K562 (cell line): ENCODE measurements at regions not wholly inside any gene's neighbourhood (a gene's known extent, or its start where the extent isn't known, plus 50 kb on each side); places are given as distances from the start of the nearest gene placed in this dataset.

Experiments
- ATAC-seq: fragments of 200-7000 bp; cut with Tn5 transposase; 3 replicates; pipeline ENCODE4 v1.9.1; 2020; ENCODE audit warnings: moderate library complexity
- BruUV-seq: library from RNA; stranded (reverse); fragments of 400-500 nt; replicated peaks from 2 replicates; lab custom pipeline; 2021; lab: Mats Ljungman, UMichigan
- CTCF ChIA-PET: fragments of 300-600 bp; formaldehyde crosslinking; extraction: SDS; loops from one replicate; lab custom pipeline; 2021; ENCODE audit warnings: low intra/inter-chr PET ratio; lab: Yijun Ruan, JAX
- POLR2A ChIA-PET: fragments of 300-600, 350-650 bp; sonication (Branson Sonifier 250); formaldehyde crosslinking; extraction: SDS; loops from one replicate; lab custom pipeline; 2021; ENCODE audit warnings: antibody characterized with exemption, inconsistent platforms; lab: Yijun Ruan, JAX
- DNase-seq, 4 experiments: peaks; one replicate each; pipeline versions ENCODE4 v3.0.0 to v3.0.0-alpha.2; 2011 to 2018; ENCODE audit warnings: low spot score in 3 of 4, mixed read lengths in 3 of 4; ENCODE audit errors: extremely low read depth in 1 of 4
- FAIRE-seq: peaks from 2 replicates; lab custom pipeline; 2011; peaks lifted over from hg19 to GRCh38; lab: Jason Lieb, UNC
- H2AFZ ChIP-seq: 2 replicates; pipeline ENCODE4 v1.6.0; 2011; ENCODE audit warnings: low read depth, low read length, control low read depth, inconsistent platforms
- H3K27ac ChIP-seq: fragments of 200-600 bp; 3 replicates; pipeline ENCODE4 v1.8.0; 2011; ENCODE audit warnings: low read depth, mild to moderate bottlenecking, control low read depth, inconsistent platforms, low read length, moderate library complexity, mixed read lengths; ENCODE audit errors: extremely low read depth
- H3K27me3 ChIP-seq, 2 experiments: fragments of 300-600 bp in 1 of 2; 2 replicates in 1 of 2; 3 replicates in 1 of 2; pipeline versions ENCODE4 v1.6.0 to v1.8.0; 2011; ENCODE audit warnings: inconsistent platforms in 2 of 2, low read length in 2 of 2, mild to moderate bottlenecking in 1 of 2, mixed read lengths in 1 of 2, moderate library complexity in 1 of 2; ENCODE audit not compliant: control insufficient read depth in 2 of 2, insufficient read depth in 2 of 2
- H3K36me3 ChIP-seq: fragments of 300-600 bp; 3 replicates; pipeline ENCODE4 v1.8.0; 2011; ENCODE audit warnings: mild to moderate bottlenecking, low read length, inconsistent platforms; ENCODE audit not compliant: control insufficient read depth, insufficient read depth
- H3K4me1 ChIP-seq, 2 experiments: fragments of 200-600 bp in 1 of 2; replicated peaks in 1 of 2; 2 replicates in 1 of 2; 3 replicates in 1 of 2; pipeline versions ENCODE4 v1.5.1 to v1.8.0; 2011; ENCODE audit warnings: inconsistent platforms in 2 of 2, low read length in 2 of 2, mild to moderate bottlenecking in 1 of 2, mixed read lengths in 1 of 2, moderate library complexity in 1 of 2; ENCODE audit not compliant: control insufficient read depth in 2 of 2, insufficient read depth in 2 of 2
- H3K4me2 ChIP-seq: 2 replicates; pipeline ENCODE4 v1.6.1; 2011; ENCODE audit warnings: low read length, control low read depth, inconsistent platforms, mixed read lengths; ENCODE audit not compliant: insufficient read depth
- H3K4me3 ChIP-seq: fragments of 200-600 bp; sonication (generic), shearing (Covaris generic); 2 replicates; pipeline ENCODE4 v1.5.1; 2016; ENCODE audit warnings: control low read depth, inconsistent platforms
- H3K79me2 ChIP-seq: fragments of 200-600 bp; 3 replicates; pipeline ENCODE4 v1.8.0; 2011; ENCODE audit warnings: low read length, inconsistent platforms; ENCODE audit not compliant: control insufficient read depth, insufficient read depth
- H3K9ac ChIP-seq, 2 experiments: 2 replicates each; pipeline versions ENCODE4 v1.6.0 to v1.6.1; 2011; ENCODE audit warnings: low read depth in 2 of 2, low read length in 2 of 2, control low read depth in 1 of 2, inconsistent platforms in 1 of 2, mild to moderate bottlenecking in 1 of 2, mixed read lengths in 1 of 2; ENCODE audit not compliant: insufficient read depth in 1 of 2
- H3K9me1 ChIP-seq: one replicate; pipeline ENCODE4 v1.6.0; 2011; ENCODE audit warnings: inconsistent platforms, mild to moderate bottlenecking, low read length, moderate library complexity; ENCODE audit not compliant: control insufficient read depth, insufficient read depth
- H3K9me3 ChIP-seq: replicated peaks from 2 replicates; pipeline ENCODE4 v1.5.1; 2011; ENCODE audit warnings: low read depth, low read length, inconsistent platforms; ENCODE audit not compliant: control insufficient read depth, insufficient read depth
- H4K20me1 ChIP-seq: replicated peaks from 2 replicates; pipeline ENCODE4 v1.6.1; 2011; ENCODE audit warnings: low read length, inconsistent platforms, mixed read lengths; ENCODE audit not compliant: control insufficient read depth, insufficient read depth
- DPF2 ChIP-seq: fragments of 450-650 bp; IDR thresholded peaks from 2 replicates; pipeline ENCODE4 v1.6.1; 2016
- FOS ChIP-seq: IDR thresholded peaks from 3 replicates; pipeline ENCODE4 v1.6.1; 2011; ENCODE audit not compliant: insufficient read length; ENCODE audit errors: extremely low read depth
- GTF2F1 ChIP-seq: IDR thresholded peaks from 2 replicates; pipeline ENCODE4 v1.6.1; 2011; ENCODE audit warnings: low read depth, low read length, improper control_type of control experiment
- KAT2B ChIP-seq: IDR thresholded peaks from one replicate; pipeline ENCODE4 v1.6.1; 2012; ENCODE audit warnings: low read depth, mild to moderate bottlenecking, control low read depth, inconsistent platforms, low read length, moderate library complexity
- MECOM ChIP-seq: fragments of 250-450 bp; sonication (Bioruptor Pico); IDR thresholded peaks from 2 replicates; pipeline ENCODE4 v1.8.0; 2022; ENCODE audit warnings: inconsistent platforms
- NCOA1 ChIP-seq: fragments of 450-650 bp; IDR thresholded peaks from 2 replicates; pipeline ENCODE4 v1.6.1; 2016; ENCODE audit warnings: low read depth
- NCOA2 ChIP-seq, 2 experiments: fragments of 450-650 bp; IDR thresholded peaks; 2 replicates each; pipeline ENCODE4 v1.6.1; 2018; ENCODE audit warnings: mild to moderate bottlenecking in 2 of 2, moderate library complexity in 1 of 2; ENCODE audit not compliant: partially characterized antibody in 2 of 2
- NCOR1 ChIP-seq: fragments of 450-650 bp; IDR thresholded peaks from 2 replicates; pipeline ENCODE4 v1.6.1; 2016; ENCODE audit warnings: mild to moderate bottlenecking, moderate library complexity
- NR2C1 ChIP-seq, 2 experiments: fragments of 450-650 bp; IDR thresholded peaks; 2 replicates each; pipeline ENCODE4 v1.6.1; 2017; ENCODE audit warnings: mild to moderate bottlenecking in 2 of 2, antibody characterized with exemption in 1 of 2, inconsistent platforms in 1 of 2, missing compliant biosample characterization in 1 of 2, missing genetic modification characterization in 1 of 2
- SIN3A ChIP-seq, 2 experiments: fragments of 150-350 bp in 1 of 2; IDR thresholded peaks; 2 replicates each; pipeline ENCODE4 v1.6.1; 2011 to 2016; ENCODE audit warnings: borderline replicate concordance in 2 of 2, low read depth in 2 of 2, low read length in 2 of 2, mild to moderate bottlenecking in 2 of 2, moderate library complexity in 2 of 2; ENCODE audit not compliant: control insufficient read depth in 1 of 2
- ZFPM2 ChIP-seq: fragments of 250-450 bp; sonication (Bioruptor Pico); IDR thresholded peaks from 2 replicates; pipeline ENCODE4 v1.5.1; 2022; ENCODE audit warnings: mild to moderate bottlenecking
- ZNF408 ChIP-seq: fragments of 250-450 bp; sonication (Bioruptor Pico); IDR thresholded peaks from 2 replicates; pipeline ENCODE4 v1.4.0; 2020; ENCODE audit warnings: low read depth, mild to moderate bottlenecking, moderate library complexity
- WGBS: fragments of 100-300 bp; shearing (Covaris generic); methylation state at CpG from one replicate; pipeline ENCODE4 v1.1.6; 2016; ENCODE audit warnings: low coverage, mixed read lengths; ENCODE audit not compliant: insufficient coverage; ENCODE audit errors: missing lambda C conversion rate; 5-methylcytosine and 5-hydroxymethylcytosine counted together
- in situ Hi-C: fragments of 300-500 bp; cut with MboI; formaldehyde crosslinking; loops from 4 replicates; pipeline ENCODE4 v1.15.0; 2018; ENCODE audit warnings: inconsistent platforms, mixed read lengths
- intact Hi-C: fragments of 100-400 bp; cut with micrococcal nuclease; formaldehyde crosslinking; loops from 2 replicates; pipeline ENCODE4 v1.14.2; 2022
- TF ChIP-seq, protein P1 (sequence below): sonication (generic); formaldehyde crosslinking; IDR thresholded peaks from 2 replicates; pipeline ENCODE4 v1.8.0; 2022; ENCODE audit warnings: mild to moderate bottlenecking, missing genetic modification reagents

DNA sequence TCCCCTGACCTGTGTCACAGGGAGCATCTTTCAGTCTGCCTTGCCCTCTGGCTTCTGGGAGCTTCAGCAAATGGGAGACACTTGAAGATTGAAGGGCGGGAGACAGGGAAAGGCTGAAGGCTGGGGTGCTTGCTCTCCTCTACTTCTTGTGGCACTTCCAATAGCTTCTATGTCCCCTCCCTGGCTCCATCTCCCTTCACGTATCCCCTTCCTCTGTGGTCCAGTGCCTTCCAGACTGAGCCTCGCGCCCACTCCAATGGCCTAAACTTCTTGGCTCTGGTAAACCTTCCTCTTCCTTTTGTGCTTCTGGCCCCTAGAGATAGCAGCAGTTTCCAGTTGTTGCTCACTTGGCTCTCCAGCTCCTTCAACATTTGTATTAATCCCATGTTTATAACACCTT, 69.8 kb upstream of the TOPAZ1 start:
- no peak overlapping the region for H3K4me3 ChIP-seq
- CTCF ChIA-PET = no interaction called here
- H2AFZ ChIP-seq = no peak overlapping the region
- ATAC-seq (no peak), FAIRE-seq (no peak), DNase-seq (no peak)
- H4K20me1 ChIP-seq = no peaks in the 10 kb centered on the region
- 0% methylated on average over 4 of the region's 4 CpGs for WGBS
- no peaks in the 10 kb centered on the region for H3K79me2 ChIP-seq
- H3K27me3 ChIP-seq = peaks cover 0 to 19% of the 10 kb centered on the region in 2 experiments; a peak in 3 of 5 replicates
- TF ChIP-seq ZNF408 (no peak), FOS (no peak), MECOM (CRISPR knock-in tag) (no peak), SIN3A (IDR thresholded peaks at IDR 0.05; ENCODE audit: borderline replicate concordance in 2 of 2, control insufficient read depth in 1 of 2, low read depth in 2 of 2, low read length in 2 of 2) (no peak), NCOA1 (no peak), NR2C1 (IDR thresholded peaks at IDR 0.05) (no peak), NR2C1 (tag; IDR thresholded peaks at IDR 0.05) (no peak), ZFPM2 (no peak), GTF2F1 (no peak), DPF2 (no peak), KAT2B (no peak), NCOA2 (IDR thresholded peaks at IDR 0.05; ENCODE audit: partially characterized antibody in 2 of 2) (no peak), NCOR1 (no peak)
- TF ChIP-seq, protein P1, sequence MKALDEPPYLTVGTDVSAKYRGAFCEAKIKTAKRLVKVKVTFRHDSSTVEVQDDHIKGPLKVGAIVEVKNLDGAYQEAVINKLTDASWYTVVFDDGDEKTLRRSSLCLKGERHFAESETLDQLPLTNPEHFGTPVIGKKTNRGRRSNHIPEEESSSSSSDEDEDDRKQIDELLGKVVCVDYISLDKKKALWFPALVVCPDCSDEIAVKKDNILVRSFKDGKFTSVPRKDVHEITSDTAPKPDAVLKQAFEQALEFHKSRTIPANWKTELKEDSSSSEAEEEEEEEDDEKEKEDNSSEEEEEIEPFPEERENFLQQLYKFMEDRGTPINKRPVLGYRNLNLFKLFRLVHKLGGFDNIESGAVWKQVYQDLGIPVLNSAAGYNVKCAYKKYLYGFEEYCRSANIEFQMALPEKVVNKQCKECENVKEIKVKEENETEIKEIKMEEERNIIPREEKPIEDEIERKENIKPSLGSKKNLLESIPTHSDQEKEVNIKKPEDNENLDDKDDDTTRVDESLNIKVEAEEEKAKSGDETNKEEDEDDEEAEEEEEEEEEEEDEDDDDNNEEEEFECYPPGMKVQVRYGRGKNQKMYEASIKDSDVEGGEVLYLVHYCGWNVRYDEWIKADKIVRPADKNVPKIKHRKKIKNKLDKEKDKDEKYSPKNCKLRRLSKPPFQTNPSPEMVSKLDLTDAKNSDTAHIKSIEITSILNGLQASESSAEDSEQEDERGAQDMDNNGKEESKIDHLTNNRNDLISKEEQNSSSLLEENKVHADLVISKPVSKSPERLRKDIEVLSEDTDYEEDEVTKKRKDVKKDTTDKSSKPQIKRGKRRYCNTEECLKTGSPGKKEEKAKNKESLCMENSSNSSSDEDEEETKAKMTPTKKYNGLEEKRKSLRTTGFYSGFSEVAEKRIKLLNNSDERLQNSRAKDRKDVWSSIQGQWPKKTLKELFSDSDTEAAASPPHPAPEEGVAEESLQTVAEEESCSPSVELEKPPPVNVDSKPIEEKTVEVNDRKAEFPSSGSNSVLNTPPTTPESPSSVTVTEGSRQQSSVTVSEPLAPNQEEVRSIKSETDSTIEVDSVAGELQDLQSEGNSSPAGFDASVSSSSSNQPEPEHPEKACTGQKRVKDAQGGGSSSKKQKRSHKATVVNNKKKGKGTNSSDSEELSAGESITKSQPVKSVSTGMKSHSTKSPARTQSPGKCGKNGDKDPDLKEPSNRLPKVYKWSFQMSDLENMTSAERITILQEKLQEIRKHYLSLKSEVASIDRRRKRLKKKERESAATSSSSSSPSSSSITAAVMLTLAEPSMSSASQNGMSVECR (CRISPR knock-in tag) = no peak
- H3K27ac ChIP-seq = no peak overlapping the region
- H3K4me1 ChIP-seq = no peaks in the 10 kb centered on the region
- H3K36me3 ChIP-seq = no peaks in the 10 kb centered on the region
- H3K4me2 ChIP-seq = no peak overlapping the region
- H3K9ac ChIP-seq = no peak overlapping the region
- BruUV-seq = no TSS peak
- no peaks in the 10 kb centered on the region for H3K9me1 ChIP-seq
- POLR2A ChIA-PET = interaction anchor here (0.6 kb wide), 1 partner anchor 346 kb away, joined by 3 read pairs; no protein-coding TSS in a partner anchor
- no peaks in the 10 kb centered on the region for H3K9me3 ChIP-seq
- intact Hi-C loops = no loop called here
- in situ Hi-C loops = no loop called here
